ENCODE measurements at regions not wholly inside any gene's neighbourhood (a gene's known extent, or its start where the extent isn't known, plus 50 kb on each side); places are given as distances from the start of the nearest gene placed in this dataset.

DNA sequence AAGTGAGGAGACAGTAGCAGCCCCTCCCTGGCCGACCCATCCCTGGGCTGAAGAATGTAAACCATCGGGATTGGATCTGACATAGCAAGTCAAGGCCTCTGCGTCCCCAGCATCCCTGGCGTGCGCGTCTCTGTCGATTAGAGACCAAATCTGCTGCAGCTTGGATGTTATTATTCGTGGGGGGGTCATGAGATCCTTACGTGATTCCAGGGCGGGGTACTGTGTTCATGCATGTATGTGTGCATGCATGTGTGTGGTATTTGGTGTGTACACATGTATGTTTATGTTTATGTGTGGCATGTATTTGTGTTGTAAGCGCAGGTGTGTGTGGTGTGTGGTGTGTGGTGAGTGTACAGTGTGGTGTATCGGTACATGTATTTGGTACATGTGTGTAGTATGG is 741.8 kb upstream of the SALL3 start:
- TF ChIP-seq CTCF (IDR thresholded peaks at IDR 0.05), result no peak
- no peak for TF ChIP-seq POLR2AphosphoS5 (IDR thresholded peaks at IDR 0.05; ENCODE audit: insufficient read depth in 1 of 2, low read depth in 1 of 2)

Measured in vagina (tissue), 2 donors.